Neural progenitor cell (in vitro differentiated cells): ENCODE measurements at regions not wholly inside any gene's neighbourhood (a gene's known extent, or its start where the extent isn't known, plus 50 kb on each side); places are given as distances from the start of the nearest gene placed in this dataset.

Experiments used
- DNase-seq: peaks from one replicate; pipeline ENCODE4 v3.0.0-alpha.2; 2016; ENCODE audit warnings: low spot score
- H2AFZ ChIP-seq: fragments of 200-600 bp; sonication (generic); replicated peaks from 2 replicates; pipeline ENCODE4 v1.6.1; 2016; ENCODE audit warnings: antibody characterized with exemption
- H3F3A ChIP-seq: fragments of 200-600 bp; sonication (generic); 2 replicates; pipeline ENCODE4 v1.6.1; 2016; ENCODE audit warnings: antibody characterized with exemption, low read depth
- H3K27ac ChIP-seq: fragments of 200-600 bp; sonication (generic); 2 replicates; pipeline ENCODE4 v1.5.1; 2016; ENCODE audit warnings: mild to moderate bottlenecking
- H3K27me3 ChIP-seq: fragments of 200-600 bp; sonication (generic); 2 replicates; pipeline ENCODE4 v1.6.1; 2016; ENCODE audit warnings: mild to moderate bottlenecking, moderate library complexity
- H3K36me3 ChIP-seq: fragments of 200-600 bp; sonication (generic); 2 replicates; pipeline ENCODE4 v1.5.1; 2016
- H3K4me1 ChIP-seq: fragments of 200-600 bp; sonication (generic); 2 replicates; pipeline ENCODE4 v1.6.1; 2016; ENCODE audit warnings: mixed run types
- H3K4me2 ChIP-seq: fragments of 200-600 bp; sonication (generic); 2 replicates; pipeline ENCODE4 v1.6.1; 2016
- H3K4me3 ChIP-seq: fragments of 200-600 bp; sonication (generic); 2 replicates; pipeline ENCODE4 v1.5.1; 2016
- H3K79me2 ChIP-seq: fragments of 200-600 bp; sonication (generic); 2 replicates; pipeline ENCODE4 v1.6.1; 2016; ENCODE audit warnings: low read depth
- H3K9ac ChIP-seq: fragments of 200-600 bp; sonication (generic); 2 replicates; pipeline ENCODE4 v1.6.1; 2016
- H3K9me3 ChIP-seq: fragments of 200-600 bp; sonication (generic); 2 replicates; pipeline ENCODE4 v1.5.1; 2016; ENCODE audit warnings: low read depth
- H4K20me1 ChIP-seq: fragments of 200-600 bp; sonication (generic); 2 replicates; pipeline ENCODE4 v1.6.1; 2016; ENCODE audit warnings: low read depth
- H3K27ac Mint-ChIP-seq: 3 replicates; pipeline ENCODE4 v1.8.0; 2021; ENCODE audit warnings: mixed read lengths
- H3K27me3 Mint-ChIP-seq: 2 replicates; pipeline ENCODE4 v1.8.0; 2022; ENCODE audit warnings: low read depth, mild to moderate bottlenecking, inconsistent platforms, moderate library complexity, mixed read lengths; ENCODE audit not compliant: insufficient read depth
- H3K36me3 Mint-ChIP-seq: 3 replicates; pipeline ENCODE4 v1.8.0; 2021; ENCODE audit warnings: mixed read lengths
- H3K4me1 Mint-ChIP-seq: 3 replicates; pipeline ENCODE4 v1.8.0; 2021; ENCODE audit warnings: mixed read lengths
- H3K4me3 Mint-ChIP-seq: 3 replicates; pipeline ENCODE4 v1.8.0; 2021; ENCODE audit warnings: mild to moderate bottlenecking, moderate library complexity, mixed read lengths
- H3K9me3 Mint-ChIP-seq: 3 replicates; pipeline ENCODE4 v1.8.0; 2020; ENCODE audit warnings: mixed read lengths
- CTCF ChIP-seq: fragments of 200-600 bp; sonication (generic); IDR thresholded peaks from 2 replicates; pipeline ENCODE4 v1.5.1; 2017; ENCODE audit warnings: antibody characterized with exemption, mild to moderate bottlenecking
- EZH2 ChIP-seq: fragments of 200-600 bp; sonication (generic); IDR thresholded peaks from 2 replicates; pipeline ENCODE4 v1.6.1; 2017; ENCODE audit warnings: antibody characterized with exemption, mild to moderate bottlenecking, moderate library complexity
- EZH2phosphoT487 ChIP-seq: fragments of 200-600 bp; sonication (generic); IDR thresholded peaks from 2 replicates; pipeline ENCODE4 v1.6.1; 2017; ENCODE audit warnings: antibody characterized with exemption

DNA sequence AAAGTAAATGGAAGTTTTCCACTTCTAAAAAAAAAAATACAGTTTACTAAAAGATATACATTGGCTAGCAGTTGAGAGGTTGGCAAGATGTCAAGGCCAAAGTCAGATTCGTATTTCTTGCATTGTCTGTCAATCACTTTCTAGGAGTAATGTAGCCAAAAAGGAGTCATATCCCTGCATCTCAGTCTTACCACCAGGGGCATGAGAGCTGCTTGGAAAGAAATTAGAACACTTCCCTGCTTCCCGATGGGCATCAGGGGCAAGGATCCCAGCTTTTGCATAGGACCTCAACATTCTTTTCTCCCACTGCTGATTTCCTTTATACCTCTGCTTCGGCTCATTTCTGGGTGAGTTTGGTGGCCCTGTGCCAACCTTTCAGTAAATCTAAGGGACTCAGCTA is 581.0 kb upstream of the MAP3K7 start:
- Mint-ChIP-seq H3K9me3 (no peaks in the 10 kb centered on the region), H3K27ac (no peak overlapping the region), H3K36me3 (no peaks in the 10 kb centered on the region), H3K27me3 (no peaks in the 10 kb centered on the region), H3K4me1 (peaks cover 22% of the 10 kb centered on the region), H3K4me3 (no peak overlapping the region)
- H3F3A ChIP-seq, result peaks cover 11% of the 10 kb centered on the region
- no peak for DNase-seq
- H3K79me2 ChIP-seq, result no peaks in the 10 kb centered on the region
- H3K9me3 ChIP-seq, result no peaks in the 10 kb centered on the region
- H3K4me2 ChIP-seq, result no peak overlapping the region
- H3K9ac ChIP-seq, result no peak overlapping the region
- no peaks in the 10 kb centered on the region for H3K27me3 ChIP-seq
- H3K36me3 ChIP-seq, result no peaks in the 10 kb centered on the region
- no peak overlapping the region for H2AFZ ChIP-seq
- TF ChIP-seq EZH2phosphoT487, result no peak
- peak; percentile 51 for TF ChIP-seq CTCF
- H3K4me1 ChIP-seq, result peaks cover 27% of the 10 kb centered on the region
- no peak overlapping the region for H3K27ac ChIP-seq
- H4K20me1 ChIP-seq, result no peaks in the 10 kb centered on the region
- H3K4me3 ChIP-seq, result no peak overlapping the region

- Histone ChIP-seq H3K79me2 (no peaks in the 10 kb centered on the region), H3K9me3 (no peaks in the 10 kb centered on the region), H3K4me1 (peaks cover 13% of the 10 kb centered on the region), H2AFZ (peak overlapping the region; percentile 59), H3K27ac (no peak overlapping the region), H3F3A (no peaks in the 10 kb centered on the region), H3K4me2 (no peak overlapping the region), H3K36me3 (no peaks in the 10 kb centered on the region), H3K27me3 (no peaks in the 10 kb centered on the region), H3K4me3 (no peak overlapping the region), H3K9ac (no peak overlapping the region), H4K20me1 (no peaks in the 10 kb centered on the region)
- H3K27ac Mint-ChIP-seq, result no peak overlapping the region
- H3K4me1 Mint-ChIP-seq, result peaks cover 9% of the 10 kb centered on the region
- no peaks in the 10 kb centered on the region for H3K27me3 Mint-ChIP-seq
- peaks cover 2% of the 10 kb centered on the region for H3K9me3 Mint-ChIP-seq
- TF ChIP-seq EZH2phosphoT487, result no peak
- no peak for TF ChIP-seq CTCF
- no peak for TF ChIP-seq EZH2
- no peak for DNase-seq
- H3K4me3 Mint-ChIP-seq, result no peak overlapping the region
- H3K36me3 Mint-ChIP-seq, result no peaks in the 10 kb centered on the region
These were observed 579.6 kb upstream of the MAP3K7 start for GRCh38 chr6:91166271-91167046.

DNA sequence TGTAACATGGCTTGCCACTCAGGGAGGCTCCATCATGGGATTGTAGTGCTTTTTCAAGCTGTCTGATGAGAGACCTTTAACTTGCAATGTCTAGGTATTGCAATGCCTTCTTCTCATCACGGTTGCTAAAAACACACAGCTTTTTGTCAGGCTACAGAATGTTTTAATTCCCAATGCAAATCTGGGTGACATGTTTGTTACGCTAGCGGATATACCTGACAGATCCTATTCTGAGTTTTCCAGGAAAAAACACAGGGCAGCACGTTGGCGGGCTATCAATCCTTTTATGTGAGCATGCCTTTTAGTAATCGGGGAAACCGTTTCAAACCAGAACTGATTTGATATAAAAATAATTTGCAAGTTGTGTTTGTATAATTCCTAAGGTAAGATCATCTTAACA is 577.2 kb upstream of the MAP3K7 start:
- H3K27me3 ChIP-seq, result no peaks in the 10 kb centered on the region
- peaks cover 2% of the 10 kb centered on the region for H3K9me3 Mint-ChIP-seq
- no peak overlapping the region for H3K4me2 ChIP-seq
- peak overlapping the region; percentile 42 for H2AFZ ChIP-seq
- no peaks in the 10 kb centered on the region for H3K9me3 ChIP-seq
- H3K4me1 ChIP-seq, result peaks cover 5% of the 10 kb centered on the region
- H3K36me3 ChIP-seq, result no peaks in the 10 kb centered on the region
- H3K36me3 Mint-ChIP-seq, result no peaks in the 10 kb centered on the region
- DNase-seq, result no peak
- no peaks in the 10 kb centered on the region for H3K79me2 ChIP-seq
- no peak overlapping the region for H3K27ac Mint-ChIP-seq
- peaks cover 10% of the 10 kb centered on the region for H3K4me1 Mint-ChIP-seq
- TF ChIP-seq EZH2phosphoT487 (no peak), CTCF (no peak), EZH2 (no peak)
- no peak overlapping the region for H3K4me3 ChIP-seq
- no peaks in the 10 kb centered on the region for H3K27me3 Mint-ChIP-seq
- H3K4me3 Mint-ChIP-seq, result no peak overlapping the region
- no peaks in the 10 kb centered on the region for H4K20me1 ChIP-seq
- no peaks in the 10 kb centered on the region for H3F3A ChIP-seq
- H3K9ac ChIP-seq, result no peak overlapping the region
- no peak overlapping the region for H3K27ac ChIP-seq
